Endothelial cell of umbilical vein (primary cell): ENCODE measurements at regions not wholly inside any gene's neighbourhood (a gene's known extent, or its start where the extent isn't known, plus 50 kb on each side); places are given as distances from the start of the nearest gene placed in this dataset.

ENCODE experiments used
- BruUV-seq: library from RNA; stranded (reverse); fragments of 400-500 nt; replicated peaks from 2 replicates; lab custom pipeline; 2021; lab: Mats Ljungman, UMichigan
- CTCF ChIA-PET: fragments of 300-600, 350-600 bp; sonication (Branson Sonifier 250); formaldehyde crosslinking; loops from one replicate; lab custom pipeline; 2021; ENCODE audit warnings: antibody characterized with exemption, inconsistent platforms; lab: Charles Lee
- POLR2A ChIA-PET: fragments of 300-600, 350-600 bp; sonication (Branson Sonifier 250); formaldehyde crosslinking; loops from one replicate; lab custom pipeline; 2021; ENCODE audit warnings: antibody characterized with exemption, inconsistent platforms; lab: Charles Lee
- DNase-seq: peaks from one replicate; pipeline ENCODE4 v3.0.0-alpha.2; 2011; ENCODE audit warnings: low read depth, low spot score
- FAIRE-seq: peaks from 2 replicates; lab custom pipeline; 2011; peaks lifted over from hg19 to GRCh38; lab: Jason Lieb, UNC
- H2AFZ ChIP-seq: 2 replicates; pipeline ENCODE4 v1.6.0; 2012; ENCODE audit warnings: low read depth, low read length, control low read depth, inconsistent platforms
- H3K27ac ChIP-seq: 2 replicates; pipeline ENCODE4 v1.5.1; 2011; ENCODE audit warnings: low read depth, mild to moderate bottlenecking, control low read depth, low read length, moderate library complexity; ENCODE audit not compliant: insufficient read depth
- H3K27me3 ChIP-seq, 2 experiments: 2 replicates each; pipeline versions ENCODE4 v1.6.0 to v1.6.1; 2011; ENCODE audit warnings: low read length in 2 of 2, mixed read lengths in 1 of 2; ENCODE audit not compliant: control insufficient read depth in 2 of 2, insufficient read depth in 2 of 2
- H3K36me3 ChIP-seq, 2 experiments: 2 replicates in 1 of 2; 3 replicates in 1 of 2; pipeline ENCODE4 v1.5.1; 2011; ENCODE audit warnings: low read length in 2 of 2, mild to moderate bottlenecking in 1 of 2, moderate library complexity in 1 of 2; ENCODE audit not compliant: control insufficient read depth in 2 of 2, insufficient read depth in 2 of 2; ENCODE audit errors: extremely low read depth in 1 of 2
- H3K4me1 ChIP-seq: 3 replicates; pipeline ENCODE4 v1.5.1; 2011; ENCODE audit warnings: mild to moderate bottlenecking, low read length; ENCODE audit not compliant: control insufficient read depth, insufficient read depth; ENCODE audit errors: extremely low read depth
- H3K4me2 ChIP-seq: 2 replicates; pipeline ENCODE4 v1.6.1; 2011; ENCODE audit warnings: low read length, control low read depth, mixed read lengths; ENCODE audit not compliant: insufficient read depth
- H3K4me3 ChIP-seq, 3 experiments: fragments of 200-600 bp in 1 of 3; sonication (generic), shearing (Covaris generic) in 1 of 3; replicated peaks in 1 of 3; 2 replicates each; pipeline ENCODE4 v1.5.1; 2011 to 2016; ENCODE audit warnings: control low read depth in 3 of 3, low read length in 3 of 3, mild to moderate bottlenecking in 2 of 3, inconsistent platforms in 1 of 3, low read depth in 1 of 3, moderate library complexity in 1 of 3; ENCODE audit not compliant: insufficient read depth in 1 of 3
- H3K79me2 ChIP-seq: 2 replicates; pipeline ENCODE4 v1.6.0; 2012; ENCODE audit warnings: low read length, inconsistent platforms; ENCODE audit not compliant: control insufficient read depth, insufficient read depth
- H3K9ac ChIP-seq: replicated peaks from 2 replicates; pipeline ENCODE3; 2011; ENCODE audit warnings: low read length, control low read depth; ENCODE audit not compliant: insufficient read depth; ENCODE audit errors: extremely low read depth
- H3K9me1 ChIP-seq: replicated peaks from 3 replicates; pipeline ENCODE4 v1.6.0; 2011; ENCODE audit warnings: mild to moderate bottlenecking, low read length; ENCODE audit not compliant: control insufficient read depth, insufficient read depth; ENCODE audit errors: extremely low read depth
- H3K9me3 ChIP-seq: replicated peaks from 2 replicates; pipeline ENCODE4 v1.5.1; 2012; ENCODE audit warnings: low read length, inconsistent platforms; ENCODE audit not compliant: control insufficient read depth, insufficient read depth
- H4K20me1 ChIP-seq: replicated peaks from 2 replicates; pipeline ENCODE3; 2011; ENCODE audit warnings: mild to moderate bottlenecking, low read length; ENCODE audit not compliant: control insufficient read depth, insufficient read depth; ENCODE audit errors: extremely low read depth
- EZH2 ChIP-seq: IDR thresholded peaks from 2 replicates; pipeline ENCODE4 v1.6.1; 2012; ENCODE audit warnings: borderline replicate concordance, low read depth, mild to moderate bottlenecking, moderate library complexity, low read length, inconsistent platforms; ENCODE audit not compliant: severe bottlenecking
- FOS ChIP-seq: IDR thresholded peaks from 2 replicates; pipeline ENCODE4 v1.6.1; 2011; ENCODE audit warnings: mild to moderate bottlenecking, low read length, moderate library complexity, borderline replicate concordance; ENCODE audit not compliant: insufficient read depth
- GATA2 ChIP-seq: IDR thresholded peaks from 2 replicates; pipeline ENCODE4 v1.7.0; 2011; ENCODE audit warnings: low read depth, mild to moderate bottlenecking, moderate library complexity, mixed read lengths, low read length; ENCODE audit not compliant: insufficient read length, insufficient read depth
- JUN ChIP-seq: IDR thresholded peaks from 2 replicates; pipeline ENCODE4 v1.6.1; 2011; ENCODE audit warnings: borderline replicate concordance, low read depth; ENCODE audit not compliant: insufficient read length, insufficient read depth
- MYC ChIP-seq: IDR thresholded peaks from one replicate; pipeline ENCODE4 v1.6.1; 2011; ENCODE audit warnings: mild to moderate bottlenecking, low read depth, low read length
- POLR2A ChIP-seq: IDR thresholded peaks from 2 replicates; pipeline ENCODE4 v1.6.1; 2012; ENCODE audit warnings: low read depth, mild to moderate bottlenecking, control low read depth, low read length
- POLR2AphosphoS5 ChIP-seq: IDR thresholded peaks from 2 replicates; pipeline ENCODE4 v1.6.1; 2012; ENCODE audit warnings: low read depth, mild to moderate bottlenecking, control low read depth, low read length, moderate library complexity; ENCODE audit not compliant: insufficient read depth
- dilution Hi-C: fragments of 300-500 bp; cut with MboI; formaldehyde crosslinking; loops from one replicate; pipeline ENCODE4 v1.15.0; 2019; ENCODE audit warnings: low sequenced_read_pairs; ENCODE audit not compliant: extremely low pct_ligation_motif_present
- intact Hi-C: fragments of 100-400 bp; cut with micrococcal nuclease; formaldehyde crosslinking; loops from one replicate; pipeline ENCODE4 v1.10.0; 2022
- TF ChIP-seq, protein P1 (sequence below): IDR thresholded peaks from 2 replicates; pipeline ENCODE4 v1.6.1; 2011; ENCODE audit not compliant: insufficient read depth, insufficient read length
- TF ChIP-seq, protein P2 (sequence below), 2 donors: IDR thresholded peaks; 1 replicate in 1 of 2; 2 replicates in 1 of 2; pipeline ENCODE4 v1.5.1; 2011; ENCODE audit warnings: low read length in 2 of 2, mild to moderate bottlenecking in 2 of 2, moderate library complexity in 2 of 2, control low read depth in 1 of 2, inconsistent platforms in 1 of 2, low read depth in 1 of 2; ENCODE audit not compliant: insufficient read depth in 1 of 2; ENCODE audit errors: extremely low read depth in 1 of 2

DNA sequence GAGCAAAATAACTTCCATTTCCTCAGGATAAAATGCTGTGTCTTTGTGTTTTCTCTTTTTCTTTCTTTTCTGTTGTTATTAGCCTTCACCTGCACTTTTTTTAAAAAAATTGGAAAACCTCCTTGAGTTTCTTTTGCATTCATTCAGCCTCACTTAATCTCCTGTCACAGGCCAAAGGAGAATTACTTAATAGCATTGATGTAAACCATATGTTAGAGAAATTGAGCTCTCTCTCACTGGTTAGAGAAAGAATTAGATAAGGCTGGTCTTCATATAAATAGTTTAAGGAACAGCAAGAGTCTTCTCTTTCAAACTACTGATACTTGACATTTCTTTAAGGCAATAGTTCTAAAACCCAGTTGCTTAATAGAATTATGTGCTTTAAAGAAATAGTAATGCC lies 564.2 kb downstream of the TFAP2B start:
- no peak for FAIRE-seq

DNA sequence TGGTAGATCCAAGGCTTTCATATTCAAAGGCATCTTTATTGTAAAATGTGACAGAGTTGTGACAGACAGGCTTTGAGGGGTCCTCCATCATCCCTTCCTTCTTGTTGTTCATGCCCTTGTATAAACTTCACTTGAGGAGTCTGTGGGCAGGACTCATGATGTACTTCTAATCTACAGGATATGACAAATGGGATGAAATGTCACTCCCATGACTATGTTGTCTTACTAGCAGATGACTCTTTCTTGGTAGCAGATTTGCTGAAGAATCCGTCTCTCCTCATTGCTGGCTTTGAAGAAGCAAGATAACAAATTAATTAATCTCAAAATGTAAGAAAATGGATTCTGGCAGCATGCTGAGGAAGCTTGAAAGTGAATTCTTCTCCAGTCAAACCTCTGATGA lies 566.1 kb downstream of the TFAP2B start:
- TF ChIP-seq, protein P1, sequence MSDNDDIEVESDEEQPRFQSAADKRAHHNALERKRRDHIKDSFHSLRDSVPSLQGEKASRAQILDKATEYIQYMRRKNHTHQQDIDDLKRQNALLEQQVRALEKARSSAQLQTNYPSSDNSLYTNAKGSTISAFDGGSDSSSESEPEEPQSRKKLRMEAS, result no peak
- TF ChIP-seq POLR2A (no peak), MYC (no peak), EZH2 (no peak), FOS (no peak), POLR2AphosphoS5 (no peak), JUN (no peak), GATA2 (no peak)
- TF ChIP-seq, protein P2, sequence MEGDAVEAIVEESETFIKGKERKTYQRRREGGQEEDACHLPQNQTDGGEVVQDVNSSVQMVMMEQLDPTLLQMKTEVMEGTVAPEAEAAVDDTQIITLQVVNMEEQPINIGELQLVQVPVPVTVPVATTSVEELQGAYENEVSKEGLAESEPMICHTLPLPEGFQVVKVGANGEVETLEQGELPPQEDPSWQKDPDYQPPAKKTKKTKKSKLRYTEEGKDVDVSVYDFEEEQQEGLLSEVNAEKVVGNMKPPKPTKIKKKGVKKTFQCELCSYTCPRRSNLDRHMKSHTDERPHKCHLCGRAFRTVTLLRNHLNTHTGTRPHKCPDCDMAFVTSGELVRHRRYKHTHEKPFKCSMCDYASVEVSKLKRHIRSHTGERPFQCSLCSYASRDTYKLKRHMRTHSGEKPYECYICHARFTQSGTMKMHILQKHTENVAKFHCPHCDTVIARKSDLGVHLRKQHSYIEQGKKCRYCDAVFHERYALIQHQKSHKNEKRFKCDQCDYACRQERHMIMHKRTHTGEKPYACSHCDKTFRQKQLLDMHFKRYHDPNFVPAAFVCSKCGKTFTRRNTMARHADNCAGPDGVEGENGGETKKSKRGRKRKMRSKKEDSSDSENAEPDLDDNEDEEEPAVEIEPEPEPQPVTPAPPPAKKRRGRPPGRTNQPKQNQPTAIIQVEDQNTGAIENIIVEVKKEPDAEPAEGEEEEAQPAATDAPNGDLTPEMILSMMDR (IDR thresholded peaks at IDR 0.05; ENCODE audit: extremely low read depth in 1 of 2, insufficient read depth in 1 of 2, low read depth in 1 of 2, low read length in 2 of 2), result no peak
- POLR2A ChIA-PET, result no interaction called here
- FAIRE-seq (no peak), DNase-seq (no peak)
- H3K9me3 ChIP-seq, result peaks cover 5% of the 10 kb centered on the region
- intact Hi-C loops, result no loop called here
- no peaks in the 10 kb centered on the region for H3K79me2 ChIP-seq
- no peak overlapping the region for H3K27ac ChIP-seq
- dilution Hi-C loops, result no loop called here
- H3K27me3 ChIP-seq, result no peaks in the 10 kb centered on the region
- H3K36me3 ChIP-seq, result no peaks in the 10 kb centered on the region
- no TSS peak for BruUV-seq
- no peak overlapping the region for H3K4me3 ChIP-seq
- CTCF ChIA-PET, result no interaction called here
- H3K4me2 ChIP-seq, result no peak overlapping the region
- no peaks in the 10 kb centered on the region for H4K20me1 ChIP-seq
- H2AFZ ChIP-seq, result no peak overlapping the region
- H3K9ac ChIP-seq, result no peak overlapping the region
- H3K9me1 ChIP-seq, result no peaks in the 10 kb centered on the region
- H3K4me1 ChIP-seq, result no peaks in the 10 kb centered on the region

More for the DNA sequence above, 564.2 kb downstream of the TFAP2B start:
- Histone ChIP-seq H3K4me3 (no peak overlapping the region), H4K20me1 (no peaks in the 10 kb centered on the region), H2AFZ (no peak overlapping the region), H3K27ac (no peak overlapping the region), H3K9me3 (peaks cover 4% of the 10 kb centered on the region), H3K27me3 (no peaks in the 10 kb centered on the region), H3K79me2 (no peaks in the 10 kb centered on the region), H3K4me2 (no peak overlapping the region), H3K4me1 (no peaks in the 10 kb centered on the region), H3K9me1 (no peaks in the 10 kb centered on the region), H3K9ac (no peak overlapping the region), H3K36me3 (no peaks in the 10 kb centered on the region)
- BruUV-seq, result no TSS peak
- intact Hi-C loops, result no loop called here
- TF ChIP-seq, protein P2 (IDR thresholded peaks at IDR 0.05; ENCODE audit: extremely low read depth in 1 of 2, insufficient read depth in 1 of 2, low read depth in 1 of 2, low read length in 2 of 2), result no peak
- TF ChIP-seq MYC (no peak), GATA2 (no peak), POLR2AphosphoS5 (no peak)
- TF ChIP-seq, protein P1, result no peak
- ChIA-PET POLR2A (no interaction called here), CTCF (no interaction called here)
- dilution Hi-C loops, result no loop called here
- no peak for DNase-seq
